Breast epithelium (tissue), 3 donors: ENCODE measurements at regions not wholly inside any gene's neighbourhood (a gene's known extent, or its start where the extent isn't known, plus 50 kb on each side); places are given as distances from the start of the nearest gene placed in this dataset.

ENCODE experiments used
- POLR2A ChIP-seq: fragments of 450-650 bp; IDR thresholded peaks from one replicate; pipeline ENCODE4 v1.6.1; 2016; ENCODE audit warnings: antibody characterized with exemption, mild to moderate bottlenecking, moderate library complexity
- TF ChIP-seq, protein P1 (sequence below), 3 donors: fragments of 450-650 bp; IDR thresholded peaks; one replicate each; pipeline ENCODE4 v1.5.1; 2016 to 2017; ENCODE audit warnings: antibody characterized with exemption in 3 of 3, mild to moderate bottlenecking in 3 of 3, moderate library complexity in 3 of 3

- TF ChIP-seq, protein P1, sequence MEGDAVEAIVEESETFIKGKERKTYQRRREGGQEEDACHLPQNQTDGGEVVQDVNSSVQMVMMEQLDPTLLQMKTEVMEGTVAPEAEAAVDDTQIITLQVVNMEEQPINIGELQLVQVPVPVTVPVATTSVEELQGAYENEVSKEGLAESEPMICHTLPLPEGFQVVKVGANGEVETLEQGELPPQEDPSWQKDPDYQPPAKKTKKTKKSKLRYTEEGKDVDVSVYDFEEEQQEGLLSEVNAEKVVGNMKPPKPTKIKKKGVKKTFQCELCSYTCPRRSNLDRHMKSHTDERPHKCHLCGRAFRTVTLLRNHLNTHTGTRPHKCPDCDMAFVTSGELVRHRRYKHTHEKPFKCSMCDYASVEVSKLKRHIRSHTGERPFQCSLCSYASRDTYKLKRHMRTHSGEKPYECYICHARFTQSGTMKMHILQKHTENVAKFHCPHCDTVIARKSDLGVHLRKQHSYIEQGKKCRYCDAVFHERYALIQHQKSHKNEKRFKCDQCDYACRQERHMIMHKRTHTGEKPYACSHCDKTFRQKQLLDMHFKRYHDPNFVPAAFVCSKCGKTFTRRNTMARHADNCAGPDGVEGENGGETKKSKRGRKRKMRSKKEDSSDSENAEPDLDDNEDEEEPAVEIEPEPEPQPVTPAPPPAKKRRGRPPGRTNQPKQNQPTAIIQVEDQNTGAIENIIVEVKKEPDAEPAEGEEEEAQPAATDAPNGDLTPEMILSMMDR (IDR thresholded peaks at IDR 0.05): no peak
- TF ChIP-seq POLR2A: no peak
These were observed 907.6 kb upstream of the FLRT2 start for GRCh38 chr14:84622357-84622756.
